A673 (cell line): ENCODE measurements at regions not wholly inside any gene's neighbourhood (a gene's known extent, or its start where the extent isn't known, plus 50 kb on each side); places are given as distances from the start of the nearest gene placed in this dataset.

Source experiments
- BruUV-seq: library from RNA; stranded (reverse); fragments of 400-500 nt; replicated peaks from 2 replicates; lab custom pipeline; 2021; lab: Mats Ljungman, UMichigan
- CTCF ChIA-PET: fragments of 300-600 bp; sonication (Branson Sonifier 250); formaldehyde crosslinking; loops from one replicate; lab custom pipeline; 2022; ENCODE audit warnings: antibody characterized with exemption; lab: Charles Lee
- POLR2A ChIA-PET: fragments of 300-600 bp; sonication (Branson Sonifier 250); formaldehyde crosslinking; loops from one replicate; lab custom pipeline; 2022; ENCODE audit warnings: antibody characterized with exemption; ENCODE audit not compliant: low non-redundant PET; lab: Charles Lee
- DNase-seq: peaks from one replicate; pipeline ENCODE4 v3.0.0-alpha.2; 2015; ENCODE audit warnings: low spot score
- H3K27ac ChIP-seq: fragments of 200-600 bp; sonication (generic); 2 replicates; pipeline ENCODE4 v1.5.1; 2016; ENCODE audit warnings: mixed run types, low read depth, mild to moderate bottlenecking, mixed read lengths, antibody characterized with exemption, low read length; ENCODE audit not compliant: poor library complexity, severe bottlenecking
- H3K27me3 ChIP-seq: fragments of 200-600 bp; sonication (generic); replicated peaks from 2 replicates; pipeline ENCODE4 v1.6.1; 2017; ENCODE audit warnings: mixed run types, low read depth, mild to moderate bottlenecking, mixed read lengths, antibody characterized with exemption, low read length; ENCODE audit not compliant: insufficient read depth, poor library complexity
- H3K36me3 ChIP-seq: fragments of 200-600 bp; sonication (generic); 2 replicates; pipeline ENCODE4 v1.6.1; 2016; ENCODE audit warnings: mixed run types, mild to moderate bottlenecking, mixed read lengths, antibody characterized with exemption, low read length; ENCODE audit not compliant: insufficient read depth, poor library complexity, severe bottlenecking
- H3K4me1 ChIP-seq: fragments of 200-600 bp; sonication (generic); 2 replicates; pipeline ENCODE4 v1.6.1; 2017; ENCODE audit warnings: mixed run types, mild to moderate bottlenecking, mixed read lengths, antibody characterized with exemption, low read length; ENCODE audit not compliant: insufficient read depth, poor library complexity, severe bottlenecking
- H3K4me3 ChIP-seq: fragments of 200-600 bp; sonication (generic); 2 replicates; pipeline ENCODE4 v1.5.1; 2016; ENCODE audit warnings: low read depth, mixed run types, mild to moderate bottlenecking, mixed read lengths, low read length; ENCODE audit not compliant: poor library complexity, severe bottlenecking
- H3K9me3 ChIP-seq: fragments of 200-600 bp; sonication (generic); 2 replicates; pipeline ENCODE4 v1.6.1; 2016; ENCODE audit warnings: mixed run types, low read depth, mild to moderate bottlenecking, mixed read lengths, antibody characterized with exemption, low read length; ENCODE audit not compliant: poor library complexity, severe bottlenecking
- EZH2 ChIP-seq: fragments of 200-600 bp; sonication (generic); IDR thresholded peaks from 2 replicates; pipeline ENCODE4 v1.6.1; 2017; ENCODE audit warnings: borderline replicate concordance, low read depth, mild to moderate bottlenecking, mixed read lengths, antibody characterized with exemption, low read length; ENCODE audit not compliant: poor library complexity, severe bottlenecking
- intact Hi-C: fragments of 100-400 bp; cut with micrococcal nuclease; formaldehyde crosslinking; loops from one replicate; pipeline ENCODE4 v1.10.0; 2022; ENCODE audit not compliant: unreplicated experiment
- TF ChIP-seq, protein P1 (sequence below): fragments of 300-800, 200-600 bp; sonication (generic); conservative IDR thresholded peaks from 2 replicates; pipeline ENCODE4 v1.5.1; 2017; ENCODE audit warnings: low read depth, mild to moderate bottlenecking, antibody characterized with exemption, low read length, moderate library complexity, mixed read lengths

DNA sequence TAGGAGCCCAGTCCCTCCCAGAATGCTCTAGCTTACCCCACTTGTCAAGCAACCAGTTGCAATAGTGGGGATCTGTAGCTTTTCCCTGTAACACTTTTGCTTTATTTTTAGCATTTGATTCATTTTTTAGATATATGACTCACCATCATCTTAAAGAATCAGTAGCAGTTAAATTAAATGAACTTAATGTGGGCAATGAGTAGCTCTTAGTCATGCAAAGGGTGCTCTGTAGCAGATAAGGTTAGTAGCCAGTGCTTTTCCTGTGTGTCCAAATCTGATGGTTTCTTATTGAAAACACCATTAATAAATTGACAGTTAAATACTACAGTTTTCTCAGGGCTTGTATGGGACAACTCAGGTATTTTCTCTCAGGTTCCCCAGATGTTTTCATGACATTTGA is 311.8 kb downstream of the RERGL start:
- no peak for TF ChIP-seq EZH2
- TF ChIP-seq, protein P1, sequence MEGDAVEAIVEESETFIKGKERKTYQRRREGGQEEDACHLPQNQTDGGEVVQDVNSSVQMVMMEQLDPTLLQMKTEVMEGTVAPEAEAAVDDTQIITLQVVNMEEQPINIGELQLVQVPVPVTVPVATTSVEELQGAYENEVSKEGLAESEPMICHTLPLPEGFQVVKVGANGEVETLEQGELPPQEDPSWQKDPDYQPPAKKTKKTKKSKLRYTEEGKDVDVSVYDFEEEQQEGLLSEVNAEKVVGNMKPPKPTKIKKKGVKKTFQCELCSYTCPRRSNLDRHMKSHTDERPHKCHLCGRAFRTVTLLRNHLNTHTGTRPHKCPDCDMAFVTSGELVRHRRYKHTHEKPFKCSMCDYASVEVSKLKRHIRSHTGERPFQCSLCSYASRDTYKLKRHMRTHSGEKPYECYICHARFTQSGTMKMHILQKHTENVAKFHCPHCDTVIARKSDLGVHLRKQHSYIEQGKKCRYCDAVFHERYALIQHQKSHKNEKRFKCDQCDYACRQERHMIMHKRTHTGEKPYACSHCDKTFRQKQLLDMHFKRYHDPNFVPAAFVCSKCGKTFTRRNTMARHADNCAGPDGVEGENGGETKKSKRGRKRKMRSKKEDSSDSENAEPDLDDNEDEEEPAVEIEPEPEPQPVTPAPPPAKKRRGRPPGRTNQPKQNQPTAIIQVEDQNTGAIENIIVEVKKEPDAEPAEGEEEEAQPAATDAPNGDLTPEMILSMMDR = no peak
- DNase-seq = no peak
- intact Hi-C loops = loop anchor here (2.0 kb wide), 1 partner anchor 85 kb away; no protein-coding TSS in a partner anchor
- no TSS peak for BruUV-seq
- CTCF ChIA-PET = no interaction called here
- no peaks in the 10 kb centered on the region for H3K27me3 ChIP-seq
- POLR2A ChIA-PET = no interaction called here
- no peak overlapping the region for H3K4me3 ChIP-seq
- H3K36me3 ChIP-seq = no peaks in the 10 kb centered on the region
- no peaks in the 10 kb centered on the region for H3K9me3 ChIP-seq
- H3K27ac ChIP-seq = no peak overlapping the region
- no peaks in the 10 kb centered on the region for H3K4me1 ChIP-seq

- Histone ChIP-seq H3K9me3 (no peaks in the 10 kb centered on the region), H3K36me3 (no peaks in the 10 kb centered on the region), H3K4me1 (no peaks in the 10 kb centered on the region), H3K27ac (no peak overlapping the region), H3K4me3 (no peak overlapping the region), H3K27me3 (no peaks in the 10 kb centered on the region)
- intact Hi-C loops = loop anchor here (2.0 kb wide), 1 partner anchor 85 kb away; no protein-coding TSS in a partner anchor
- CTCF ChIA-PET = no interaction called here
- DNase-seq = no peak
- POLR2A ChIA-PET = no interaction called here
- BruUV-seq = no TSS peak
- TF ChIP-seq, protein P1 = no peak
- TF ChIP-seq EZH2 = no peak
Measured at GRCh38 chr12:17763366-17763765, 326.6 kb downstream of the RERGL start.

- H3K36me3 ChIP-seq = no peaks in the 10 kb centered on the region
- H3K4me1 ChIP-seq = no peaks in the 10 kb centered on the region
- intact Hi-C loops = no loop called here
- ChIA-PET POLR2A (no interaction called here), CTCF (no interaction called here)
- H3K4me3 ChIP-seq = no peak overlapping the region
- no peak for DNase-seq
- TF ChIP-seq, protein P1 = no peak
- TF ChIP-seq EZH2 = no peak
- no peaks in the 10 kb centered on the region for H3K9me3 ChIP-seq
- no TSS peak for BruUV-seq
- H3K27me3 ChIP-seq = no peaks in the 10 kb centered on the region
- no peak overlapping the region for H3K27ac ChIP-seq
Measured at GRCh38 chr12:17759982-17760381, 330.0 kb downstream of the RERGL start.
